CD4-positive, alpha-beta T cell treated with Interleukin-12 subunit alpha and Interleukin-12 subunit beta, for 1 hour (primary cell): ENCODE measurements at regions not wholly inside any gene's neighbourhood (a gene's known extent, or its start where the extent isn't known, plus 50 kb on each side); places are given as distances from the start of the nearest gene placed in this dataset.
"Not testable (repeated sequence)": the region's sequence is repeated elsewhere in the genome, so short reads cannot be mapped to it uniquely, and the experiment has no call there.

ENCODE experiments used
- DNase-seq: peaks from one replicate; pipeline ENCODE4 v3.0.0-alpha.2; 2020

DNA sequence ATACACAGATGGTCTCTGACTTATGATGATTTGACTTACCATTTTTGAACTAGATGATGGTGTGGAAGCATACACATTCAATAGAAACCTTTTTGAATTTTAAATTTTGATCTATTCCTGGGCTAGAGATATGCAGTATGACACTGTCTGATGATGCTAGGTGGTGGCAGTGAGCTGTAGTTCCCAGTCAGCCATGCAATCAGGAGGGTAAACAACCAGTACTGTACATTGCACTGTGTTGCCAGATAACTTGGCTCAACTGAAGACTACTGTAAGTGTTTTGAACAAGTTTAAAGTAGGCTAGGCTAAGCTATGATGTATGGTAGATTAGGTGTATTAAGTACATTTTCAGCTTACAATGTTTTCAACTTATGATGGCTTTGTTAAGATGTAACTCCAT lies 859.1 kb upstream of the ARRDC3 start:
- DNase-seq = no peak

DNA sequence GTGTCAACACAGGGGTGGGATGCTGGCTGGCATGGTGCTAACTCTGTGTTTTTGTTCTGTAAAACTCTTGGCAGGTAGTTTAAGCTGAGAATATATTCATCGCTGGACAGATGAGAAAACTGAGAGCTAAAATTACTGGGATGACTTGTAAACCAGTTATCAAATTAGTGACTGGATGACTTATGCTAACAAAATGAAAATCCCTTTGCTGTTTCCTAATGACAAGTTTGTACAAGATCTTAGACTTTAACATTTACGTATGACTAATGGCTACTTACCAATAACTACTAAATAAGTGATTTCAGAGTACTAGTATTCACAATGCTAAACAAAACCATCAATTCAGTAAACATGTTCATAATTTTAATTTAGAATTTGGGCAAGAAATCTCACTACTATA lies 854.8 kb upstream of the ARRDC3 start:
- DNase-seq = no peak

DNA sequence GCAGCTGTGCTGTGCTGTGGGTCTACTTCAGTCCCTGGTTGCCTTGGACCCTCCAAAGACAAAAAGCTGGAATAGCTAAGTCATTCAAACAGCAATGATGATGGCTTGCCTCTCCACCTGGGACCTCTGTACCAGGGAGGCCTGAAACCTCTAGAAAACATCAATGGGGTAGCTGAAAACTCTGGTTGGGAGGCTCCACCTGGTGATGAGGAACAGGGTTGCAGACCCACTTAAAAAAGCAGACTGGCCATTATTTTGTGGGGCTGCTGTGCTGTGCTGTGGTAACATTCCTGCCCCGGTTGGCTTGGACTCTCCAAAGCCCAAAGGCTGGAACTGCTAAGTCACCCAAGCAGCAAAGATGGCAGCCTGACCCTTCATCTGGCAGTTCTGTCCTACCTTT lies 839.3 kb upstream of the ARRDC3 start:
- no peak for DNase-seq

DNA sequence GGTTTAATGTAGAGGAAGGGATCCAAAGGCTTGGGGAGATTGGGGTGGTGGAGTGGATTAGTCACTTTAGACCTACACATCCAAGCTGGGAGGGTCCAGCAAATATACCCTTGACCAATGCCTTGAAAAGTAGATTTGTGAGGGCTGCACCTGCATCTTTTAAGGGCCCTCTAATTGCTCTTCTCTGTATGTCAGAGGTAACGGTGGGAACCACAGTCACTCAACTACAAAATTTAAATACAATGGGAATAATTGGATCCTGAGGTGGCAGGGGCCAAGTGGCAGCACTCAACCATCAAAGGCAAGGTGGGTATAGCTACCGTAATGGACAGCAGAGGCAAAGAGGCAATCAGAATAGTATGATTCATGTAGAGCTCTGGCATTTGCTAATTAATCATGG lies 833.7 kb upstream of the ARRDC3 start:
- not testable (repeated sequence) for DNase-seq

DNA sequence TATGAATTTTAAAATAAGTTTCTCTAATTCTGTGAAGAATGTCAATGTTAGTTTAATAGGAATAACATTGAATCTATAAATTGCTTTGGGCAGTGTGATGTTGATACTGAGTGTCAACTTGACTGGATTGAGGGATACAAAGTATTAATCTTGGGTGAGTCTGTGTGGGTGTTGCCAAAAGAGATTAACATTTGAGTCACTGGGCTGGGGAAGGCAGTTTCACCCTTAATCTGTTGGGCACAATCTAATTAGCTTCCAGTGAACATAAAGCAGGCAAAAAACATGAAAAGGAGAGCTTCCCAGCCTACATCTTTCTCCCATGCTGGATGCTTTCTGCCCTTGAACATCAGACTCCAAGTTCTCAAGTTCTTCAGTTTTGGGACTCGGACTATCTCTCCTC lies 832.0 kb upstream of the ARRDC3 start:
- no peak for DNase-seq

DNA sequence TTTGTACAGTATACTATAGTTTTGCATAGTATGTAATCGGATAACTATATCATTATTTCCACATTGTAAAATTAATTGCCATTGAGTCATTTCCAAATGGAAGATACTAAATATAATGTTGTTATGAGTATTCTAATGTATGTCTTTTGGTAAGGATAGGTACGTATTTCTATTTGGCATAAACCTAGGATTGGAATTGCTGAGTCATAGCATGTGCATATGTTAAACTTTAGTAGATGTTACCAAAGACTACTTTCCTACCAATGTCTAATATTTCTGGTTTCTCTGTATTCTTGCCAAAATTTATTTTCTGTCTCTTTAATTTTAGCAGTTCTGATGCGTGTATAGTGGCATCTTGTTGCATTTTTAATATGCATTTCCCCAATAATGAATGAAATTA lies 825.1 kb upstream of the ARRDC3 start:
- DNase-seq = no peak

DNA sequence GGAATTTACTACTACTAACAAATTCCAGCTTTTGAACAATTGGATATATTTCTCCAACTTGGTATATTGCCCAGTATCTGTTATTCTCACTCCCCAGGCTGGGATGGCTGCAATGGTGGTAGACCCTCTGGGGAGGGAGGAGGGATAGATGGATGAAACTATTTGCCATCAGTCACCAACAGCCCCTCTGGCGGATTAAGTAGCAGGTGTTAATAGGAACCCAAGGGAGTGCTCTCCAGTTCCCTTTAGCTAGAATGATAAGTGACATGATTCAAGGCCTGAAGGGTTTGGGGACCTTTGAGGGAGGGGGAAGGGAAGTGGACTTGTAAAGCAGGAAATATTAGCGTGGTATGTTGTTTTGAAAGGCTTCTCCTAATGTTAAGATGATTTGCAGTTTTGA lies 824.0 kb upstream of the ARRDC3 start:
- DNase-seq = no peak

DNA sequence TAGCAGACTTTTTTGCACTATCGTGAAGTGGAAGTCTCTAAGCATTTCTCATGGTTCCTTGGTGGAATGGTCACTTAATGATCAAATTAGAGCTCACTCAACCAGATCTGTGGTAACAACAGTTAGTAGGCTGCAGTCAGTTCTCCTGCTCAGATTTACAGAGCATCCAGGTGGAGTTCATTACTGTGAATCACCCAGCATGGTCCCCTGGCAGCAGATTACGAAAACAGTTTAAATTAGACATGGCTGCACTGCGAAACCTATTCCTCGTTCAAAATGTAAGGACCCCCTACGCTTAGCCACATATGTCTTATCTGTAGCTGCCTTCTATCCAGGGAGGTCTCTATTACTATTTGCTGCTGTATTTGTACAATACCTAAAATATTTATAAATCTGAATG lies 823.6 kb upstream of the ARRDC3 start:
- no peak for DNase-seq

DNA sequence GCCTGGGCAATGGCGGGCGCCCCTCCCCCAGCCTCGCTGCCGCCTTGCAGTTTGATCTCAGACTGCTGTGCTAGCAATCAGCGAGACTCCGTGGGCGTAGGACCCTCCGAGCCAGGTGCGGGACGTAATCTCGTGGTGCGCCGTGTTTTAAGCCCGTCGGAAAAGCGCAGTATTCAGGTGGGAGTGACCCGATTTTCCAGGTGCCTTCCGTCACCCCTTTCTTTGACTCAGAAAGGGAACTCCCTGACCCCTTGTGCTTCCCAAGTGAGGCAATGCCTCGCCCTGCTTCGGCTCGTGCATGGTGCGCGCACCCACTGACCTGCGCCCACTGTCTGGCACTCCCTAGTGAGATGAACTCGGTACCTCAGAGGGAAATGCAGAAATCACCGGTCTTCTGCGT lies 815.9 kb upstream of the ARRDC3 start:
- DNase-seq = not testable (repeated sequence)

DNA sequence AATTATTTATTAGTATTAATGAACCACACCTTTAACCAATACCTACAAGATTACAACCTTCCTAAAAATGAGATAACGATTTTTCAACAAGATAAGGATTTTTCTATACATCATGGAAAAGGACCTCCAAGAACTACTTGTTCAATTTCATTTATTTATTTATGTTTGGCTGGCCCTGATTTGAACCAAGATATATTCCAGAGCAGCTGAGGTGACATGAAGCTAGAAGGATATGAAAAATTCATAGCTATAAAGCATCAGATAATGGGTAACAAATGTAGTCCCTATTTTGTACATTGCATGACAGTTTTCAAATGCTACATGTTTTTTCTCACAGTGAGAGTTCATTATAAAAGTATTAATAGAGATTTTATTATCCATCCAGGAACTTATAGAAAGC lies 798.5 kb upstream of the ARRDC3 start:
- DNase-seq = no peak

DNA sequence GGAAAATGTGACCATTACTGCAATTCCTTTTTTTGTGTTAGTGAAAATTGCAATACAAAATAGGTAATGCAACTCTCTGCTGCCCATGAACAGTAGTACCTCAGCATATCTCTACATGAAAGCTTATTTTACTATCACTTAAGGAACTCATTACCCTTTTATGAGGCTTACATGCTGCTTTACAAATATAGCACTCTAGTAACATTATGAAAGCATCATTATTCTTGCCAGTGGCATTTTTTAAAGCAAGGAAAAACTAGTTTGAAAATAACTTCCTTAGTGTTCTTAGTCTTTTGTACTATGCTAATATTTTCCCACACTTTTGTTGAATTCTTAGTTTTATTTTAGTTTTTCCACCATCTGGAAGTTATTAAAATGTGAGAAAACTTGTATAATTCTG lies 797.3 kb upstream of the ARRDC3 start:
- no peak for DNase-seq

DNA sequence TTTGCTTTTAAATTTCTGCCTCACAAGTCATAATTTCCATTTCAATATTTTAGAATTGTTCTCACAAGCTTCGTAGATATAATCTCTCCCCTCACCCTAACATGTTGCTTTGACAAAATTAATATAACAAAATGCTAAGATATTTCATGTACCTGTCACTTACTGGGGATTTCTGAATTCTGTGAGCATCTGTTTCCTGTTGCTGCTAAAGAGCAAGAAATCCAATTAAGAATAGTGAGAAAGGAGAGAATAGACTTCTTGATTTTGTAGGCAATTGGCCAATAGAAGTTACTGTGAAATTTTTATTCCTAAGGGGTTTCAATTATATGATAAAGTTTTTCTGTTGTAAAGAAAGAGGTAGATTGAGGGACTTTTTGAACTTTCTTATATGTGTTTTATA lies 796.5 kb upstream of the ARRDC3 start:
- no peak for DNase-seq

DNA sequence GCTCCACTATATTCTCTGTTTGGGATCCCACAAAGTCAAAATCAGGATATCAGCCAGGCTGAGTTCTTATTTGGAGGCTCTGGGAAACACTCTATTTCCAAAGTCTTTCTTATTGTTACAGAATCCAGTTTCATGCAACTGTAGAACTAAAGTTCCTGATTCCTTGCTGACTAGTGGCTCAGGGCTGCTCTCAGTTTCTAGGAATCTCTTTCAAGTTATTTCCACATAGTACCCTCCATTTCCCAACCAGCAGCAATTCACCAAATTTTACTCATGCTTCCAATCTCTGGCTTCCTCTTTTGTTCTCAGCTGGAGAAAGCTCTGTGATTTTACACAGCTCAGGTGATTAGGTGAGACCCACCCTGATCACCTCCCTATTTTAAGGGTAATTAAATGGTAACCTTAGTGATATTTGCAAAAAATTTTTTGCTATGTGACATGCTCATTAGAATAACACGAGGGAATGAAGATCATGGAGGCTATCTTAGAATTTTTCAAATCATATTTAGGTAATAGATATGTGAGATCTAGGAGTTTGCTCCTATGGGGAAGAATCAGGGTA lies 794.9 kb upstream of the ARRDC3 start:
- no peak for DNase-seq

DNA sequence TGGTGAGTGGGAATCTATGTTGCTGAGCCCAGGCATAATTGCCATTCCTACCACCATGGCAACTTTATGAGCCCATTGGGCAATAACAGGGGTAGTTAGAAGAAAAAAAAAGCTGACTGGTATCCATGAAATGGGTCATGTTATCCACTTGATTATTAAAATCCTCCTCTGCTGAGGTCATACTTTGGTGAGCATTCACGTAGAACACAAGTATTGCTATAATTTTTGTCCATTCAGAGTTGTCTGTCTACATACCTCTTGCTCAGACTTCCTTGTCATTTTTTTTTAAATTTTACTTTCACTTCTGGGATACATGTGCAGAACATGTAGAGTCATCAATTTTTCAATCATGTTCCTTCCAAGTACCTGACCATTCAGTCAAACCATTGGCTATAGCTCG lies 780.8 kb upstream of the ARRDC3 start:
- DNase-seq = no peak

DNA sequence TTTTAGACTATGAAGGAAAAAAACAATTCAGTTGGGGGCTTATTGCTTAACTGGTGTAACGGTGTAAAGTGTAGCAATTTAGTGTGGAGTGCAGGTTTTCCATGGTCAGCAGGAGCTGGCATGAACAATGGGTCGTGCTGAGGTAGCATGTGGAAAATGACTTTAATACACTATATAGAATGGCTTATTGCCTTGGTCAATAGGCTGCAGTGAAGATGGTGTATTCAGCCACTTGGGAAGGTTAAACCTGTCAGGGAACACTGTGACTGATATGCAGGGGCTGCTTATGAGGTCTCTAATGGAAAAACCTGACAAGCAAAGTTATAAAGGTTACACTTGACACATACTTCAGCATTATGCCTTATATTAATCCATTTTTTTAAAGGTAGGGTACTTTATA lies 764.7 kb upstream of the ARRDC3 start:
- no peak for DNase-seq

DNA sequence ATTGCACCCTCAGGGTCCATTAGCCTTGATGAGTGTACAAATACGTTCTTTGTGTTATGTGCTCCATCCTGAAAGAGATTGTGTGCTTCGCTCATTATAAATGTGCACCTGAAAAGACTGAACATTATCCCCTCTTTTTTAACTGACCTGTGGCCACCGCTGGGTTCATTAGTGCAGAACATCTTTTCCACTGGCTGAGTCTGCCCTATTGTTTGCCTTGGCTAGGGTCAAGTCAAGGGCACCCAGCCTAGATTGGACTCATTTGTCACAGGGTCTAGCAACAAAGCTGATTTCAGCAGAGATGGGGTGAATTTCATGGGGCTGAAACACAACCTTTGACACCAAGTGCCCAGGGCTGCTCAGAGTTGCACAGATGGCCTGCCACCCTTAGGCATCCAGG lies 764.1 kb upstream of the ARRDC3 start:
- no peak for DNase-seq

DNA sequence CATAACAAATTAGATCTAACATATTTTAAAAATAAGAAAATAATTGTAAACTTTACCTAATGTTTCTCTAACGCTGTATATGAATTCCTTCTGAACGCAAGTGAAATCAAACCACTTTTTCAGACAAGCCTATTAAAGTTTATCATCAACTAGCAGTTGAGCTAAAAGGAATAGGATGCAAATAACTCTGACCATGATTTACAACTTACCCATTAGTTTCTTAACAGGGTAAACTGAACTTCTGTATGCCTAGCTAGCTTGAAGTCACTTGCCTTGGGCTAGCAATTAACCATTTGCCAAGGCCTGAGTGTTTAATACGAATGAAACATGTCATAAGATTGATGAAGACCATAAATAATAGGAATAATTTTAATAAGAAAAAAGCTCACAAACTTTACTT lies 762.7 kb upstream of the ARRDC3 start:
- no peak for DNase-seq

DNA sequence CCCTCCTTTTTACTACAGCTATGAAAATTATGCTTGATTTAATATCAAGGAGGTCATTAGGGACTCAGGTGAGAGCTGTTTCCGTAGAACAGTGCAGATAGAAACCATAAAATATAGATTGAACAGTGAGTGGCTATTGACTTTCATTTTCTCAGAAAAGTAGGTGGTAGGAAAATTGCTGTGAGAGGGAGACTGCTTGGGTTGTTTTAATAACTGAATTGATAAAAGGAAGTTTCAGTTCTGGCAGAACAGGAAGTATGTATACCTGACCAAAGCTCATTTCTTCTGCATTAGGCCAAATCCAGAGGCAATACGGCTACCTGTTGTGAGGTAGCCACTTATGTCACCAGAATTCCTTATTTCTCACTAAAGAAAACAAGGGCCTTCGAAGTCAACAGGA lies 761.7 kb upstream of the ARRDC3 start:
- no peak for DNase-seq

DNA sequence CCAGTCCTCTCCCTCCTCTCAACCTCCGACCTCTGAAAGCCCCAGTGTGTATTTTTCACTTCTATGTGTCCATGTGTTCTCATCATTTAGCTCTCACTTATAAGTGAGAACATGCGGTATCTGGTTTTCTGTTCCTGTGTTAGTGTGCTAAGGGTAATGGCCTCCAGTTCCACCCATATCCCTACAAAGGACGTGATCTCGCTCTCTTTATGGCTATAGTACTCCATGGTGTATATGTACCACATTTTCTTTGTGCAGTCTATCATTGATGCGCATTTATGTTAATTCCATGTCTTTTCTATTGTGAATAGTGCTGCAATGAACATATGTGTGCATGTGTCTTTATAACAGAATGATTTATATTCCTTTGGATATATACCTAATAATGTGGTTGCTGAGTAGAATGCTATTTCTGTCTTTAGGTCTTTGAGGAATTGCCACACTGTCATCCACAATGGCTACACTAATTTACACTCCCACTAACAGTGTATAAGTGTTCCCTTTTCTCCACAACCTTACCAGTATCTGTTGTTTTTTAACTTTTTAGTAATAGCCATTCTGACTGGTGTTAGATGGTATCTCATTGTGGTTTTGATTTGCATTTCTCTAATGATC lies 749.3 kb upstream of the ARRDC3 start:
- DNase-seq = not testable (repeated sequence)

DNA sequence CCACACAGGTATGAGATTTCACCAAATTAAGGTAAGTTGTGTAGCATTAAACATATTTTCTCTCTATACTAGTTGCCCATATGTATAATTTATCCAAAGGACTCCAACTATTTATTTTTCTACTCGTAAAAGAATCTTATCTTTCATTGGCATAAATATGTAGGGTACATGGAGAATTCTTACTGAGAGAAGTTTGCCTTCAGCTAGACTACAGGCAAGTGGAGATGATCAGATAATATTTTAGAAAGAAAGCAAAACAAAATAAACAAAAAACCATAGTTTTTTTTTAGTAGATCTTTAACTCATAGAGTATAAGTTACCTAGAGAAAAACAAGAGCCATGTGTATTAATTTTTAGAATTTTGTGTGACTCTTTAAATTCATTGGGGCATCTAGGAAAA lies 743.1 kb upstream of the ARRDC3 start:
- no peak for DNase-seq

DNA sequence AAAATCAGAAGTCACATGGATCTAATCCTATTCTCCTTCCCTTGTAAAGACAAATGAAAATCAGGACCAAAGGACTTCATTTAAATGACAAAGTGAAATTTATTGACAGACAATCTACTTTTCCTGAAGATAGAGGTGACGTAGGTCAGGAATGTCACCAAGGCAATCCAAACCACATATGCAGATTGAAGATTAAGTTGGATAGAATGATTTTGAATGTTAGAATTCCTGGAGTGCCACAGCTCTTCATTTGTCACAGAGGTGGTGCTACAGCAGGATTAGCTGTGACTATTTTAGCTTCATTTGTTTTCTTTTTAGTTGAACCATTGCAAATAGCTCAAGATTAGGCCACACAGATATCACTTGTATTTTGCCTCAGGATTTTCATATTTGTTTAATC lies 736.0 kb upstream of the ARRDC3 start:
- DNase-seq = no peak

DNA sequence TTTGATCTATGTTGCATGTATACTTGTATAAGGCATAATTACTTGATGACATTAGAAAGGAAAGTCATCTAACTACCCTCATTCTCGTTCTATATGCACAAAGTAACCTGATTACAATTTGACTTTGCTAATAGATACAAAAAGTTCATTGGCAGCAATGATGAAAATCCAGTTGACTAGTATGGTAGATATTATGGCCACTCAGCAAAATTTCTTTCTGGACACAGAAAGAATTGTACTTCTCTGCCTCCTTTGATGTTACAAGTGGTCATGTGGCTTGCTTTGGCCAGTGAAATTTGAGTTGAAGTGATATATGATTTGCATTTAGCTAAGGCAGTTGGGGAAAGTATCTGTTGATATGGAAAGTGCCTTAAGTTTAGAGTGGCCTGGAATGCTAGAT lies 723.7 kb upstream of the ARRDC3 start:
- DNase-seq = no peak

DNA sequence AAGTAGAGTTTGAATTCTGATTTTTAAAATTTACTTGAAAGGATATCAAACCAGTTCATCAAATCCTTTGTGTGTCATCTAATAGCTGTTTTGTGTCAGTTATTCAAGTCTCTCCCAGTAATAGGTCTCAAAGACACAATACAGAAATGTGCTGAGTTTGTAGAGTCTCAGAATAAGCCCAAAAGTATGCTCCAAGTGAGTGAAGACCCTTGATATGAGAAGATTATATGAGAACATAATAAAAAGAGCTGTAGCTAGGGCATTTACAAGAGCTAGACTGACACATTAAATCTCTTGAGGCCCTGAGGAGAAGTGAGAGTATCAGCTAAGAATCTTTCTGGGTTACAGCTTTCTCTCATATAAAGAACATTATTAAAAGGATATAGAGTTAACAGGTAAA lies 721.0 kb upstream of the ARRDC3 start:
- DNase-seq = no peak

DNA sequence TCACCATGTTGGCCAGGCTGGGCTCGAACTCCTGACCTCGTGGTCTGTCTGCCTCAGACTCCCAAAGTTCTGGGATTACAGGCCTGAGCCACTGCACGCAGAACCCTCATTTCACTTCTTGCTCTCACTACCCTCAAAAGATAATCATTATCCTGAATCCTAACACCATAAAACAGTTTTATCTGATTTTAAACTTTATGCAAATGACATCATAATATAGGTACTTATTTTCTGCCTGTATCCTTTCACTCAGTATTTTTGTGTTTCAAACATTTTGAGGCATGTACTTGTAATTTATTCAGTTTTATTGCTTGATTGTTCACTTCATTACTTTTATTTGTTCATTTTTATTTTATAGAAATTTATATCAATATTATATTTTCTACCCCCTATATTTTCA lies 719.2 kb upstream of the ARRDC3 start:
- DNase-seq = no peak

DNA sequence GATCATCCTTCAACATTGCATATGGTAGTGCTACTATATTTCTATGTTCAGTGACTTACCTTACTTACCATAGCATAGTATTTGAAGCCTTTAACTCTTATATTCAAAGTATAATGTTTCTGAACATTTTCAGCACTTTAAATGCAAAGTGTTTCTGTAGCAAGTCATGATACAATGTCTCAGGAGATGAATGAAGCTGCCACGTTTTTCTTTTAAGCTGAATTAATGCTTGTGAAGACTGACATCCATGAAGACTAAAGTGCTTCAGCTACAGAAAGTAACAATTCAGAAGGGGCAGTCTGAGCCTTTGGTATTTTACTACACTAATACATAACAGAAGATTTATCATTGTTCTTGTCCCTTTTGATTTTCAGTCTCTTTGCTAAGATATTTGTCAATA lies 709.1 kb upstream of the ARRDC3 start:
- DNase-seq = no peak
